ENCODE measurements at regions not wholly inside any gene's neighbourhood (a gene's known extent, or its start where the extent isn't known, plus 50 kb on each side); places are given as distances from the start of the nearest gene placed in this dataset.

DNA sequence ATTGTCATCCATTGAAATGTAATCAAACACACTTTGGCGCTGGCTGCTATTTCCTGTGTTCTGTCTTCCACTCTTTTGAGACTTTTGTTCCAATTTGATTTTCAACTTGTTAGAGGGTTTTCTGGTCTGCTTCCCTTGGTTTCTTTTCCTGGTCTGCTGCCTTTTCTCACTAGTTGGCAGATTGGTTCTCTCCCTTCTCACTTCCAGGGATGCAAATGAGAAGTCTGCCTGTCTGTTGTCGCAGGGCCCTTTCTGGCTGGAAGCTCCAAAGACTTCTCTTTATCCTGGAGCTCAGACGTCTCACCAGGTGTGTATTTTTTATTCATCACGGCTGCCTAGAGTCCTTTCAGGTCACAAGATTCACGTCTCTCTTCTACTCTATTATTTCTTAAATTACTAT lies 84.0 kb downstream of the RPS6KA4 start (continued):
- TF ChIP-seq, protein P1, sequence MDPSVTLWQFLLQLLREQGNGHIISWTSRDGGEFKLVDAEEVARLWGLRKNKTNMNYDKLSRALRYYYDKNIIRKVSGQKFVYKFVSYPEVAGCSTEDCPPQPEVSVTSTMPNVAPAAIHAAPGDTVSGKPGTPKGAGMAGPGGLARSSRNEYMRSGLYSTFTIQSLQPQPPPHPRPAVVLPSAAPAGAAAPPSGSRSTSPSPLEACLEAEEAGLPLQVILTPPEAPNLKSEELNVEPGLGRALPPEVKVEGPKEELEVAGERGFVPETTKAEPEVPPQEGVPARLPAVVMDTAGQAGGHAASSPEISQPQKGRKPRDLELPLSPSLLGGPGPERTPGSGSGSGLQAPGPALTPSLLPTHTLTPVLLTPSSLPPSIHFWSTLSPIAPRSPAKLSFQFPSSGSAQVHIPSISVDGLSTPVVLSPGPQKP (IDR thresholded peaks at IDR 0.05; ENCODE audit: low read depth, low read length) = no peak
- TF ChIP-seq, protein P2, sequence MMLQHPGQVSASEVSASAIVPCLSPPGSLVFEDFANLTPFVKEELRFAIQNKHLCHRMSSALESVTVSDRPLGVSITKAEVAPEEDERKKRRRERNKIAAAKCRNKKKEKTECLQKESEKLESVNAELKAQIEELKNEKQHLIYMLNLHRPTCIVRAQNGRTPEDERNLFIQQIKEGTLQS (IDR thresholded peaks at IDR 0.05; ENCODE audit: borderline replicate concordance, extremely low read depth, low read depth, low read length) = no peak
- TF ChIP-seq POLR2A (IDR thresholded peaks at IDR 0.05; ENCODE audit: low read depth, low read length) (no peak), YBX1 (IDR thresholded peaks at IDR 0.05) (no peak), TCF7 (IDR thresholded peaks at IDR 0.05; ENCODE audit: borderline replicate concordance) (no peak)
- TF ChIP-seq, protein P3, sequence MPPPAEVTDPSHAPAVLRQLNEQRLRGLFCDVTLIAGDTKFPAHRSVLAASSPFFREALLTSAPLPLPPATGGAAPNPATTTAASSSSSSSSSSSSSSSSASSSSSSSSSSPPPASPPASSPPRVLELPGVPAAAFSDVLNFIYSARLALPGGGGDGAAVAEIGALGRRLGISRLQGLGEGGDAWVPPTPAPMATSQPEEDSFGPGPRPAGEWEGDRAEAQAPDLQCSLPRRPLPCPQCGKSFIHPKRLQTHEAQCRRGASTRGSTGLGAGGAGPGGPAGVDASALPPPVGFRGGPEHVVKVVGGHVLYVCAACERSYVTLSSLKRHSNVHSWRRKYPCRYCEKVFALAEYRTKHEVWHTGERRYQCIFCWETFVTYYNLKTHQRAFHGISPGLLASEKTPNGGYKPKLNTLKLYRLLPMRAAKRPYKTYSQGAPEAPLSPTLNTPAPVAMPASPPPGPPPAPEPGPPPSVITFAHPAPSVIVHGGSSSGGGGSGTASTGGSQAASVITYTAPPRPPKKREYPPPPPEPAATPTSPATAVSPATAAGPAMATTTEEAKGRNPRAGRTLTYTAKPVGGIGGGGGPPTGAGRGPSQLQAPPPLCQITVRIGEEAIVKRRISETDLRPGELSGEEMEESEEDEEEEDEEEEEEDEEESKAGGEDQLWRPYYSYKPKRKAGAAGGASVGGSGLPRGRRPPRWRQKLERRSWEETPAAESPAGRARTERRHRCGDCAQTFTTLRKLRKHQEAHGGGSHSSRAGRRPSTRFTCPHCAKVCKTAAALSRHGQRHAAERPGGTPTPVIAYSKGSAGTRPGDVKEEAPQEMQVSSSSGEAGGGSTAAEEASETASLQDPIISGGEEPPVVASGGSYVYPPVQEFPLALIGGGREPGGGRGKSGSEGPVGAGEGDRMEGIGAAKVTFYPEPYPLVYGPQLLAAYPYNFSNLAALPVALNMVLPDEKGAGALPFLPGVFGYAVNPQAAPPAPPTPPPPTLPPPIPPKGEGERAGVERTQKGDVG (CRISPR knock-in tag; IDR thresholded peaks at IDR 0.05) = no peak

DNA sequence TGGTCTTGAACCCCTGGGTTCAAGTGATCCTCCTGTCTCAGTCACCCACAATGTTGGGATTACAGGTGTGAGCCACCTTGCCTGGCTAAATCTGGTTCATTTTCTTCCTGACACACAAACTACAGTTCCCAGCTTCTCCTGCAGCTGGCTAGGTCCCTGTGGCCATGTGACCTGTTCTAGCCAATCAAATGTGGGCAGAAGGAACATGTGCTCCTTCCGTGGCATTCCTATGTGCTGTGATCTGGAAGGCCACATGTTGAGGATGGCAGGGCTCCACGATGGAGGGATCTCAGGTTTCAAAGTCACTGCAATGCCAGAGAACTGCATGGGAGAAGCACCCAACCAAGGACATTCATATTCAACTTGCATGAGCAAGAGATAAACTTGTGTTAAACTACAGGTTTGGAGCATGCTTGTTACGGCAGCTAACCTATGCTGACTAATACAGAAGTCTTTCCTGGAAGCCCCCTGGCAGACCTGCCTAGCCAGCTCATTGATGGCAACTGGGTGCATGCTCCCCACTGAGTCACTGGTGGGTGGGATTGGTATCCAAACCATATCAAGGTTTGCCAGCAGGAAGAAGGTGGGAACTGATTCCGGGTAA lies 86.0 kb downstream of the RPS6KA4 start:
- intact Hi-C loops (cut with micrococcal nuclease; ENCODE audit: unreplicated experiment) (loop anchor here (5.0 kb wide), 1 partner anchor 88 kb away; the partner anchor contains the start of gene RPS6KA4), in situ Hi-C loops (cut with MboI) (no loop called here)
- Histone ChIP-seq H3K36me3 (ENCODE audit: control insufficient read depth in 2 of 2, insufficient read depth in 2 of 2, low read length in 1 of 2) (no peaks in the 10 kb centered on the region), H3K27me3 (replicated peaks in 1 of 2; ENCODE audit: control insufficient read depth in 2 of 2, insufficient read depth in 2 of 2, low read length in 1 of 2) (0 out of 4 replicates have a peak, but pooled peaks cover 0 to under 1% of the 10 kb centered on the region in 2 experiments), H2AFZ (ENCODE audit: control insufficient read depth, low read depth, low read length) (no peak overlapping the region), H3K9me3 (replicated peaks; ENCODE audit: control insufficient read depth, insufficient read depth, low read length) (no peaks in the 10 kb centered on the region; the same call in 2 of the 3 replicates), H3K4me2 (ENCODE audit: control insufficient read depth, insufficient read depth) (no peak overlapping the region), H4K20me1 (ENCODE audit: control insufficient read depth, insufficient read depth) (no peaks in the 10 kb centered on the region), H3K4me1 (ENCODE audit: control insufficient read depth, insufficient read depth, low read length) (peaks cover 27% of the 10 kb centered on the region), H3K27ac (ENCODE audit: control insufficient read depth, insufficient read depth) (no peak overlapping the region), H3K79me2 (ENCODE audit: control insufficient read depth, insufficient read depth, low read length) (no peaks in the 10 kb centered on the region), H3K9ac (ENCODE audit: control insufficient read depth, insufficient read depth, low read length) (no peak overlapping the region), H3K4me3 (no peak overlapping the region)
- ChIA-PET CTCF (interaction anchor here (1.1 to 1.2 kb wide), 5 partner anchors 9 to 259 kb away, joined by 3 to 6 read pairs (median 3); no protein-coding TSS in a partner anchor), SMC1A (ENCODE audit: uncharacterized antibody, unreplicated experiment) (interaction anchor here (1.1 to 1.6 kb wide), 2 partner anchors 24 to 45 kb away, joined by 3 to 4 read pairs; no protein-coding TSS in a partner anchor), POLR2A (no interaction called here), RAD21 (ENCODE audit: unreplicated experiment) (interaction anchor here (0.6 kb wide), 2 partner anchors 158 to 1520 kb away, joined by 3 read pairs; no protein-coding TSS in a partner anchor)
- WGBS (ENCODE audit: insufficient coverage, insufficient replicate concordance, low lambda C conversion rate, missing lambda C conversion rate) = 49% methylated on average over 4 of the region's 4 CpGs
- ATAC-seq (no peak), FAIRE-seq (no peak), DNase-seq (ENCODE audit: low read depth, low spot score) (no peak)
- no TSS peak for BruUV-seq (replicated peaks)
- TF ChIP-seq SREBF1 (IDR thresholded peaks at IDR 0.05; ENCODE audit: low read length) (no peak), NFYB (IDR thresholded peaks at IDR 0.05; ENCODE audit: insufficient read depth, low read depth, low read length) (peak; percentile 52; the same call in 1 of the 2 replicates), RAD51 (IDR thresholded peaks at IDR 0.05) (peak; percentile 73), BACH1 (IDR thresholded peaks at IDR 0.05; ENCODE audit: borderline replicate concordance) (no peak)
- TF ChIP-seq, protein P4, sequence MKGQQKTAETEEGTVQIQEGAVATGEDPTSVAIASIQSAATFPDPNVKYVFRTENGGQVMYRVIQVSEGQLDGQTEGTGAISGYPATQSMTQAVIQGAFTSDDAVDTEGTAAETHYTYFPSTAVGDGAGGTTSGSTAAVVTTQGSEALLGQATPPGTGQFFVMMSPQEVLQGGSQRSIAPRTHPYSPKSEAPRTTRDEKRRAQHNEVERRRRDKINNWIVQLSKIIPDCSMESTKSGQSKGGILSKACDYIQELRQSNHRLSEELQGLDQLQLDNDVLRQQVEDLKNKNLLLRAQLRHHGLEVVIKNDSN (IDR thresholded peaks at IDR 0.05; ENCODE audit: borderline replicate concordance, extremely low read length, insufficient read depth, low read depth, low read length) = peak; percentile 85
- TF ChIP-seq, protein P5, sequence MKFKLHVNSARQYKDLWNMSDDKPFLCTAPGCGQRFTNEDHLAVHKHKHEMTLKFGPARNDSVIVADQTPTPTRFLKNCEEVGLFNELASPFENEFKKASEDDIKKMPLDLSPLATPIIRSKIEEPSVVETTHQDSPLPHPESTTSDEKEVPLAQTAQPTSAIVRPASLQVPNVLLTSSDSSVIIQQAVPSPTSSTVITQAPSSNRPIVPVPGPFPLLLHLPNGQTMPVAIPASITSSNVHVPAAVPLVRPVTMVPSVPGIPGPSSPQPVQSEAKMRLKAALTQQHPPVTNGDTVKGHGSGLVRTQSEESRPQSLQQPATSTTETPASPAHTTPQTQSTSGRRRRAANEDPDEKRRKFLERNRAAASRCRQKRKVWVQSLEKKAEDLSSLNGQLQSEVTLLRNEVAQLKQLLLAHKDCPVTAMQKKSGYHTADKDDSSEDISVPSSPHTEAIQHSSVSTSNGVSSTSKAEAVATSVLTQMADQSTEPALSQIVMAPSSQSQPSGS (IDR thresholded peaks at IDR 0.05; ENCODE audit: low read length) = no peak
- TF ChIP-seq, protein P6, sequence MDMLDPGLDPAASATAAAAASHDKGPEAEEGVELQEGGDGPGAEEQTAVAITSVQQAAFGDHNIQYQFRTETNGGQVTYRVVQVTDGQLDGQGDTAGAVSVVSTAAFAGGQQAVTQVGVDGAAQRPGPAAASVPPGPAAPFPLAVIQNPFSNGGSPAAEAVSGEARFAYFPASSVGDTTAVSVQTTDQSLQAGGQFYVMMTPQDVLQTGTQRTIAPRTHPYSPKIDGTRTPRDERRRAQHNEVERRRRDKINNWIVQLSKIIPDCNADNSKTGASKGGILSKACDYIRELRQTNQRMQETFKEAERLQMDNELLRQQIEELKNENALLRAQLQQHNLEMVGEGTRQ (IDR thresholded peaks at IDR 0.05; ENCODE audit: borderline replicate concordance, low read depth, low read length) = peak; percentile 60
- TF ChIP-seq, protein P2 (IDR thresholded peaks at IDR 0.05; ENCODE audit: borderline replicate concordance, extremely low read depth, low read depth, low read length) = peak; percentile 72; the same call in 1 of the 2 replicates

Data from GM12878 (cell line).